Suppressor macrophage (primary cell): ENCODE measurements at regions not wholly inside any gene's neighbourhood (a gene's known extent, or its start where the extent isn't known, plus 50 kb on each side); places are given as distances from the start of the nearest gene placed in this dataset.
"Not testable (repeated sequence)": the region's sequence is repeated elsewhere in the genome, so short reads cannot be mapped to it uniquely, and the experiment has no call there.

ENCODE experiments used
- DNase-seq, 4 experiments: peaks; one replicate each; pipeline ENCODE4 v3.0.0-alpha.2; 2020 to 2022

DNA sequence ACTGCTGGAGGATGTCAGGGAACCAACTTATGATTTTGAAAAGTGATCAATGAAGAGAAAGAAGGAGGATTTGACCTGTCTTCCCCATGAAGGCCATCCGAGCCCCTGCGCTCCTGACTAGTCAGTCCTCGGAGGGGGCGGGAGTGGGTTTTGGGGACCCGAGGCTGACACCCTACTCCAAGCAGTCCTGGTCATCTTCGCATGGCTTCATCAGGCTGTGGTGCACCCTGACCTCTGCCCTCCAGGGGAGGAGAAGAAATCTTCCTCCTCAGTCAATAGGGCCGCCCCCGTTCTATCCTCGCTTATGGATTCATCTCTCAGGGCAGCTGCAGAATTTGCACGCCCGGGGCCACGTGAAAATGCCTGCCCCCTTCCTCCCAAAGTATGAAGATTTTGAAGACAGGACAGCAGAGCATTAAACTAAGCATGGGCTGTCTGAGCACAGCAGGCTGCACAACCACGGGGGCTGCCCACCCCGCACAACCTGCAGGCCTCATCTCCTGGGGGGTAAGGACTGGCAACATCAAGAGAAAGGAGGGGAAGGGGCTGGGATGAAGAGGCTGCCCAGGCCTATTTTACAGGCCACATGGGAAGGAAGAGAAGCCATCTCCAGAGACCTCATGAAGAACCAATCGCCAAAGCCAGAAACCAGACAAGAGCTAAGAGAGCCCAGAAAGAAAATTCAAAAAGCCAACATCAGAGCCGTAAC is 138.1 kb upstream of the PHACTR3 start:
- no peak for DNase-seq

- DNase-seq, result no peak
Measured at GRCh38 chr20:59468831-59469230, 135.5 kb upstream of the PHACTR3 start.

- no peak for DNase-seq
Measured at GRCh38 chr20:59469267-59470252, 134.8 kb upstream of the PHACTR3 start.

GRCh38 chr20:59470521-59470920 is 133.8 kb upstream of the PHACTR3 start:
- DNase-seq, result no peak

- no peak for DNase-seq
Measured at GRCh38 chr20:59471653-59472421, 132.5 kb upstream of the PHACTR3 start.

GRCh38 chr20:59473742-59474141 is 130.6 kb upstream of the PHACTR3 start:
- DNase-seq, result no peak

- DNase-seq, result no peak
Measured at GRCh38 chr20:59481067-59481466, 123.3 kb upstream of the PHACTR3 start.

GRCh38 chr20:59481477-59482018 is 122.8 kb upstream of the PHACTR3 start:
- no peak for DNase-seq

DNA sequence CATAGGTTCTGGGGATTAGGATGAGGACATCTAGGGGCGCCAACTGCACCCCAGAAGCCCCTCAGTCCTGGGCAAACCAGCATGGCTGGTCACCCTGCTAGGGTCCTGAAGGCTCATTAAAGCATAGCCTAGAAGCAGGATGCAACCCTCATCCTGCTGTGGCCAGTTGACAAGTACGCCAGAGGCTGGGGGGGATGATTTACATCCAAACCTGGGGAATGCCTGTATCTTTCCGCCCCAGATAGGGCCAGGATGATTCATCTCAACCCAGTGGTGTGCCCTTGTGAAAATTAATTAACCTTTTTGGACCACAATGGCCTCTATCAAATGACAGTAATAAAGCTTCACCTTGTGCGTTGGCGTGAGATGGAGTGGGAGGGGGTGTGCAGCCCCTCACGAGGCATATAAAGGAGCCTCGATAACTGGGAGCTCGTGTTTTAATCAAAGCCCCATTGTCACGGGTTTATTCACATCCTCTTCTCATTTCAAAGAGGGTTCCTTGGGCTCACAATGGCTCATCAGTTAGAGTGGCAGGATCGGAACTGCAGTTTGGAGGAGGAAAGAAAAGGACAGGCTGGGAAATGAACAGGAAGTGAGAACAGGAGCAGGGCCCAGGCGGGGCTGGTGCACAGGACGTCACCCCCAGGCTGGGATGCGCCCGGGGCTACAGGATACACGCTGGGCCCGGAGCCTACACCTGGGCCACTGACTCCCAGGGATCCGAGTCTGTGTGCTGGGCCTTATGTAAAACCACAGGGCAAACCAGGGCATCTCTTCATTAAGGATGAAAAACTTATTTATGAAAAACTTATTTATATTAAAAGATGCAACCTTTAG is 121.8 kb upstream of the PHACTR3 start:
- no peak for DNase-seq

DNA sequence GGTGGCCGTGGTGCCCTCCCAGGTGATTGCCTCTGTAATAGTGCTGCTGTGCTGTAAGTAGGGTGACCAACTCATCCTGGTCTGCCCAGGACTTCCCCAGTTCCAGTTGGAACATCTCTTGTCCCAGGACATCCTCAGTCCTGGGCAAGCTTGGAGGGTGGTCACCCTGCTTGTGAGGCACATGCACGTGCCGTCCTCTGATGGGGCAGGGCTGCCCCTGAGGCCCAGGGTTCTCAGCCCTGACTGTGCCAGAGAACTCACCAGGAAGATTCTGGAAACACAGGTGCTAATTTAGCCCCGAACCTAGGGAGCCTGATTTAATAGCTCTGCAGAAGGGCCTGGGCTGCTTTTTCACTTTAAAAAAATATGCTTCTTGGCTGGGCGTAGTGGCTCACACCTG is 120.9 kb upstream of the PHACTR3 start:
- no peak for DNase-seq

GRCh38 chr20:59484228-59484627 is 120.1 kb upstream of the PHACTR3 start:
- no peak for DNase-seq

- DNase-seq, result no peak
Measured at GRCh38 chr20:59485576-59486454, 118.5 kb upstream of the PHACTR3 start.

DNA sequence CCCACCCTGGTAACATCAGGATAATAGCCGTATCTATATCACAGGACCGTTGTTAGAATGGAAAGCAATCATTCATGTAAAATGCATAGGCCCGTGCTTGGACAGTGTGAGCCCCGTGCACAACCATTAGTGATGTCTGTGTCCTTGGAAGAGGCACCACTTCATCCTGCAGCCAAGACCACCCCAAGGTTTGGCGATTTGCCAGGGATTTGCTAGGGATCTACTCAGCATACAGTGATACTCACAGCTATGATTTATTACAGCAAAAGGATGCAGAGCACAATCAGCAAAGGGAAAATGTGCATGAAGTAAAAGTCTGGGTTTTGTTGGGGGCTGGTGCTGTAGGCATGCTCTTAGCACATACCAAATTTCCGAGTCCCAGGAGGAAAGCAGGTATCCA is 115.9 kb upstream of the PHACTR3 start:
- not testable (repeated sequence) for DNase-seq

DNA sequence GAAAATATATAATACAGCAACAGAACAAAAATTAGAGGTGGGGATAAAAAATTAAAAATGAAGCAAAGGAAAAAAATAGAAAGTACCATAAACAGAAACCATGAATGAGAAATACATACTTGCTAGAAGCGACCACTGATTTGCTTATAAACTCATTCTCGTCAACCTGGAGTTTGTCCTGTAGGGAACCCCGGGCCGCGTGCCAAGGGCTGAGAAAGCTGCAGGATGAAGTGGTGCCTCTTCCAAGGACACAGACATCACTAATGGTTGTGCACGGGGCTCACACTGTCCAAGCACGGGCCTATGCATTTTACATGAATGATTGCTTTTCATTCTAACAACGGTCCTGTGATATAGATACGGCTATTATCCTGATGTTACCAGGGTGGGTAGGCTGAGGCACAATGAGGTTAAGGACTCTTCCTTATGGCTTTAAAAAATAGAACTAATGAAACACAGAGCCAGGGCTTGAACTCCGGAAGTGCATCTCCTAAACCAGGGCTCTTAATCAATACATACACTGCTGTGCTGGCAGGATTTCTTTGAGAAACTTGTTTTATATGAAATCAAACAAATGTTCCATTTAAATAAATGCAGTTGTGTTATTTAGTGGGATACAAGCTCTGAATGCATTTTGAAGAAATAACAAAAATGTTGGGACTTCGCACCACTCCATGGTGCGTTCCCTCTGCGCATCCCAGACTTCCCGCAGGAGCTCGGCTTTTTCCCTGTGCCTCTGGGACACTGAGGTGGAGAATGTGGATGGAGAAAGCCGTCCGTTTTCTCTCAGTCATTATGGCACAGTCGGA is 113.9 kb upstream of the PHACTR3 start:
- DNase-seq, result not testable (repeated sequence)

- DNase-seq, result no peak
Measured at GRCh38 chr20:59491884-59492283, 112.5 kb upstream of the PHACTR3 start.

GRCh38 chr20:59493926-59494325 is 110.4 kb upstream of the PHACTR3 start:
- no peak for DNase-seq

DNA sequence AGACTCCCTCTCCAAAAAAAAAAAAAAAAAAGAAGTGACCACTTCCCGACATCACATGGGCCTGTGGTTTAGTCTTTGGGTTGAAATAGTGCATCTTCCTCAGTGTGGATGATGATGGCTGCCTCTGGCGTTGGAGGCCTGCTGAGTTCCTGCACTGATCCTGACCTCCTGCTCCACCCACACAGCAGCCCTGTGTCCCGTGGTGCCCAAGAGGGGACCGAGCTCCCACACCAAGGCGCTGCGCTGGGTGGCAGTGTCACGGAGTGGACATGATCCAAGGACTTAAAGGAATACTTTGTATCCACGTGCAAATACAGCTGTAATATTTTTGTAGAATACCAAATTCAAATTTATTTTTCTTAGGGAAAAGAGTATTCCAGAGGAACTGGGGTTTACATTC is 109.2 kb upstream of the PHACTR3 start:
- no peak for DNase-seq

DNA sequence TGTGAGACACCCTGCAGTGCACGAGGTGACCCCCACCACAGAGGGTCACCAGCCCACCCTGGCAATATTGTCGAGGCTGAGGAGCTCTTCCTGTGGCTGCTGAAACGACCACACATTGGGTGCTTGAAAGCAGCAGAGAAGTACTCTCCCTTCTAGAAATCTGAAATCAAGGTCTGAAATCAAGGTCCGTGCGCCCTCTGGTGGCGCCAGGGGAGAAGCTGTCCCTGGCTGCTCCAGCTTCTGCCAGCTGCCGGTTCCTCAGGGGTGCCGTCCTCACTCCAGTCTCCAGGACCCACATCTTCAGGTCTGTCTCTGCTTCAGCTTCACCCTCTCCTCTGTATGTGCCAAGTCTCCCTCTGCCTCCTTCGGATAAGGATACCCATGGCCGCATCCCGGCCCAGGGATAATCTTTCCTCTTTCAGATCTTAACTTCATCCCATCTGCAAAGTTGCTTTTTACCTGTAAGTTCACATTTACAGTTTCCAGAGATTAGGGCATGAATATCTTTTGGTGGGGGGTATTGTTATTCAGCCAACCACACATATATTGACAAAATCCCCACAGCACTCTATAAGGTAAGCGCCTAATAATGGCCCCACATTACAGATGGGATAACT is 108.3 kb upstream of the PHACTR3 start:
- DNase-seq, result peak; percentile 74 to 90 (median 82)

GRCh38 chr20:59498291-59498690 is 106.0 kb upstream of the PHACTR3 start:
- DNase-seq, result no peak
